T-helper 2 cell treated with Interferon-gamma antibody and Interleukin-4, amounts not matched to agents 5 μg/mL and 100 μg/mL, for 36 hours (primary cell): ENCODE measurements at regions not wholly inside any gene's neighbourhood (a gene's known extent, or its start where the extent isn't known, plus 50 kb on each side); places are given as distances from the start of the nearest gene placed in this dataset.

Source experiments
- DNase-seq: peaks from one replicate; pipeline ENCODE4 v3.0.0; 2021; ENCODE audit warnings: low spot score
- H3K27ac Mint-ChIP-seq: one replicate; pipeline ENCODE4 v1.8.0; 2021; ENCODE audit warnings: mild to moderate bottlenecking, mixed read lengths
- H3K27me3 Mint-ChIP-seq: one replicate; pipeline ENCODE4 v1.8.0; 2021; ENCODE audit warnings: low read depth, mixed read lengths
- H3K36me3 Mint-ChIP-seq: one replicate; pipeline ENCODE4 v1.8.0; 2021; ENCODE audit warnings: low read depth, mixed read lengths
- H3K4me1 Mint-ChIP-seq: one replicate; pipeline ENCODE4 v1.8.0; 2021; ENCODE audit warnings: low read depth, mixed read lengths
- H3K4me3 Mint-ChIP-seq: one replicate; pipeline ENCODE4 v1.8.0; 2022; ENCODE audit warnings: mild to moderate bottlenecking, moderate library complexity, mixed read lengths
- H3K9me3 Mint-ChIP-seq: one replicate; pipeline ENCODE4 v1.8.0; 2021; ENCODE audit warnings: mixed read lengths

DNA sequence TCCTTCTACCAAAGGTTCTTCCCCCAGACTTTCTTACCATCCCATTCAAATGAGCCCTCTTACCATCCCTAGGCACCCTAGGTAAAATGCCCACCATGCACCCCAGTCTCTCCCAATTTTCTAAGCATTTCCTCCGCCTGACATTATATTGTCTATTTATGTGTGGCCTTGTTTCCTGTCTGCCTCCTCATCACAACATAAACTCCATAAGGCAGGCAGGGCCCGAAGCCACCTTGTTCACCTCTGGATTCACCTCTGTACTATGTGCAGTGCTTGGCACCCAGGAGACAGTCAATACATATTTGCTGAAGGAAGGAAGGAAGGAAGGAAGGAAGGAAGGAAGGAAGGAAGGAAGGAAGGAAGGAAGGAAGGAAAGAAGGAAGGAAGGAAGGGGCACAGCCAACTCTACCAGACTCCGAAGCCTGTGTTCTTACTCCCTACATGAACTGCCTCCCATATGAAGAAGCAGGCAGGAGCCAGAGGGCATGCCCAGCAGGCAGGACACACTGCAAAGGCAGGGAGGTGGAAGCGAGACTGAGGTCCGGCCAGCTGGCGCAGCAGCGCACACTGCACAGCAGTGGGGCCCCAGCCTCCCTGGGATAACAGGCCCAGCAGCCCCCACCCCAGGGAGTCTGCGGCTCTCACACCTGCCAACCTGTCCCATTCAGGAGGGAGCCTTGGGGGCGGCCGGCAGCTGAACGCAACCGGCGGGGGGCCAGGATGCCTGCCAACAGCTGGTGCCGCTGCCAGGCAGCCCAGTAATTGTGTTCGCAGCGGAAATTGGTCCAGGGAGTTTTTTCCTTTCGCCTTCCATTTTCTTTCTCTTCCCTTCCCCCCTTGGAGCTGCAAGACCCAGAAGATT lies 106.0 kb upstream of the LINGO1 start:
- H3K4me3 Mint-ChIP-seq = no peak overlapping the region
- no peaks in the 10 kb centered on the region for H3K4me1 Mint-ChIP-seq
- no peak for DNase-seq
- no peaks in the 10 kb centered on the region for H3K36me3 Mint-ChIP-seq
- H3K27me3 Mint-ChIP-seq = peaks cover 13% of the 10 kb centered on the region
- no peaks in the 10 kb centered on the region for H3K9me3 Mint-ChIP-seq
- no peak overlapping the region for H3K27ac Mint-ChIP-seq

DNA sequence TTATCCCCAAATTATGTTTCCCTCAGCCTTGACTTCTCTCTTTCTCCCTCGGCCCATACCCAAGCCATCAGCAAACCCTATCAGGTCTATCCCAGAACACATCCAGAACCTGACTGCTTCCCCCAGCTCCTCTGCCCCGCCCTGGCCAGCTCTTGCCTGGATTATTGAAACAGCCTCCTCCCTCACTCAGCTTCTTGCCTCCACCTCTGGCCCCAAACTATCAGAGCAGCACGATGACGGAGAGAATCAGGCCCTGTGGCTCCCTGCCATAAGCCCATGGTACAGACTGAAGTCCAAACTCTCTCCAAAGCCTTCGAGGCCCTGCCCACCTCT lies 105.3 kb upstream of the LINGO1 start:
- no peak overlapping the region for H3K27ac Mint-ChIP-seq
- no peaks in the 10 kb centered on the region for H3K36me3 Mint-ChIP-seq
- no peaks in the 10 kb centered on the region for H3K4me1 Mint-ChIP-seq
- H3K27me3 Mint-ChIP-seq = peaks cover 13% of the 10 kb centered on the region
- H3K9me3 Mint-ChIP-seq = no peaks in the 10 kb centered on the region
- no peak for DNase-seq
- no peak overlapping the region for H3K4me3 Mint-ChIP-seq

DNA sequence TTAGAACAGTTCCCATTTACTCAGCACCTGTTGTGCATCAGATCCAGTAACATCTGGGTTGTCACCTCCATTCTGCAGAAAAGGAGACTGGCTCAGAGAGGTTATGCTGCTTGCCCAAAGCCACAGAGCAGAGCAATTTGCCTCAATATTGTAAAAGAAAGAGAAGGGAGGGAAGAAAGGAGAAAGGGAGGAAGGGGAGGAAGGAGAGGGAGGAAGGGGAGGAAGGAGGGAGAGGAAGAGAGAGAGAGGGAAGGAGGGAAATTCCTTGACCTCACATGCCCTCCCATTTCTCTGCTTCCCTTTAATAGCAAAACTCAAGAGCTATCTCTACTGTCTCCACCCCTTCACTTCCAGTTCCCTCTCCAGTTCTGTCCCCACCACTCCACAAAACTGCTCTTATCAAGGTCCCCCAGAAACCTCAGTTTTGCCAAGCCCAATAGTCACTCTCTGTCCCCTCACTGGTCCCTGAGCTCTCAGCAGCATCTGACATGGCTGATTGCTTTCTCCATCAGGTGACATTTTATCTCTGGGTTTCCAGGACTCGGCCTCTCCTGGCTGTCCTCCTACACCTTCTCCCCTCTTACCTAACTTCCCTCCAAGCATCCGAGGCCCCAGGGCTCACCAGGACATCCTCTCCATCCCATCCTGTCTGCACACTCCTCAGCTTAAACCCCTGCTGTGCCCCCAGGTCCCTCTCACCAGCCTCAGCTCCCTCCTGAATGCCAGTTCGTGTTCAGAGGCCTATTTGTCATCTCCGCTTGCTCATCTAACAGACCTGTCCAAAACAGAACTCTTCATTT lies 104.7 kb upstream of the LINGO1 start:
- H3K27me3 Mint-ChIP-seq = peaks cover 13% of the 10 kb centered on the region
- no peak for DNase-seq
- no peak overlapping the region for H3K4me3 Mint-ChIP-seq
- no peaks in the 10 kb centered on the region for H3K4me1 Mint-ChIP-seq
- no peak overlapping the region for H3K27ac Mint-ChIP-seq
- no peaks in the 10 kb centered on the region for H3K9me3 Mint-ChIP-seq
- no peaks in the 10 kb centered on the region for H3K36me3 Mint-ChIP-seq

DNA sequence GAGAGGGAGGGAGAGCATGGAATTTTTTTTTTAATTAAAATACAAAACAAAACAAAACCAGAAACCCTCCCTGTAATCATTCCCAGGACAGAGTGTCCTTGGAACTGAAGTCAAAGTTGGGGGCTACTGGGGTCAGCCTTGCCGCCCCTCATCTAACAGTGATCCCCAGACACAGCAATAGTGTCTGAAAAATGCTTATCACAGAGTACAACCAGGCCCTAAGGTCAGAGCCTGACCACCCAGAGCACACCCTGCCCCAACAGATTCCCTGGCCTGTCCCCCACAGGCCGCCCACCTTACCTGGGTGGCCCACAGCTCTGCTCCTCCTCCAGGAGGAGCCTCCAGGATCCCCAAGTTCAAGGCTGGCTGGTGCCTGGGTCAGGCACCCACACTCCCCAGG lies 101.6 kb upstream of the LINGO1 start:
- peaks cover 10% of the 10 kb centered on the region for H3K27me3 Mint-ChIP-seq
- DNase-seq = no peak
- H3K4me1 Mint-ChIP-seq = no peaks in the 10 kb centered on the region
- H3K4me3 Mint-ChIP-seq = no peak overlapping the region
- no peaks in the 10 kb centered on the region for H3K9me3 Mint-ChIP-seq
- no peak overlapping the region for H3K27ac Mint-ChIP-seq
- no peaks in the 10 kb centered on the region for H3K36me3 Mint-ChIP-seq

- Mint-ChIP-seq H3K4me3 (no peak overlapping the region), H3K27ac (no peak overlapping the region), H3K9me3 (no peaks in the 10 kb centered on the region), H3K36me3 (no peaks in the 10 kb centered on the region), H3K4me1 (no peaks in the 10 kb centered on the region), H3K27me3 (peaks cover 7% of the 10 kb centered on the region)
- no peak for DNase-seq
These were observed 101.0 kb upstream of the LINGO1 start for GRCh38 chr15:77733579-77734300.

- Mint-ChIP-seq H3K27ac (no peak overlapping the region), H3K9me3 (no peaks in the 10 kb centered on the region), H3K36me3 (no peaks in the 10 kb centered on the region), H3K4me3 (no peak overlapping the region), H3K4me1 (no peaks in the 10 kb centered on the region), H3K27me3 (no peaks in the 10 kb centered on the region)
- DNase-seq = no peak
These were observed 100.0 kb upstream of the LINGO1 start for GRCh38 chr15:77732514-77733335.

- no peak for DNase-seq
- Mint-ChIP-seq H3K4me1 (no peaks in the 10 kb centered on the region), H3K9me3 (no peaks in the 10 kb centered on the region), H3K4me3 (no peak overlapping the region), H3K36me3 (no peaks in the 10 kb centered on the region), H3K27ac (no peak overlapping the region), H3K27me3 (no peaks in the 10 kb centered on the region)
These were observed 99.2 kb upstream of the LINGO1 start for GRCh38 chr15:77731945-77732344.

DNA sequence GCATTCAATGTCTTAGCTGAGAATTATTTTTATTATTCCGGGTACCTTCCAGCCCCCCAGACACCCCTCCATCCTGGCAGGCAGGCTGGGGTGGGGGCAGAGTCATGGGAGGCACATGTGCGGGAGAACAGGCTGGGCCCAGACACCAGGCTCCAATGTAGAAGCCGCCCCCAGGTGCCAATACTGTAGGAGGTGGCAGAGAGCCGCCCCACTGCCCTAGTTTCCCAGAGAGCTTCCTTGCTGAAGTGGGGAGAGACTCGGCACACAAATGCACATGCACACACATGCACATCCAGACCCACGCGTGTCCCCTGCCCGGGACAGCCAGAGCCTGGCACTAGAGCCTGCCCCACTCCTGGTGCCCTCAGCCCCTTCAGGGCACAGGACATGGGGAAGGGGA lies 98.4 kb upstream of the LINGO1 start:
- Mint-ChIP-seq H3K27me3 (no peaks in the 10 kb centered on the region), H3K4me1 (no peaks in the 10 kb centered on the region), H3K27ac (no peak overlapping the region), H3K4me3 (no peak overlapping the region), H3K9me3 (no peaks in the 10 kb centered on the region), H3K36me3 (no peaks in the 10 kb centered on the region)
- DNase-seq = no peak

- H3K27ac Mint-ChIP-seq = no peak overlapping the region
- H3K4me3 Mint-ChIP-seq = no peak overlapping the region
- no peaks in the 10 kb centered on the region for H3K9me3 Mint-ChIP-seq
- no peaks in the 10 kb centered on the region for H3K36me3 Mint-ChIP-seq
- H3K27me3 Mint-ChIP-seq = no peaks in the 10 kb centered on the region
- H3K4me1 Mint-ChIP-seq = no peaks in the 10 kb centered on the region
- DNase-seq = no peak
These were observed 95.1 kb upstream of the LINGO1 start for GRCh38 chr15:77727635-77728304.

- H3K4me3 Mint-ChIP-seq = no peak overlapping the region
- no peaks in the 10 kb centered on the region for H3K36me3 Mint-ChIP-seq
- H3K4me1 Mint-ChIP-seq = no peaks in the 10 kb centered on the region
- DNase-seq = no peak
- no peaks in the 10 kb centered on the region for H3K9me3 Mint-ChIP-seq
- no peak overlapping the region for H3K27ac Mint-ChIP-seq
- H3K27me3 Mint-ChIP-seq = no peaks in the 10 kb centered on the region
These were observed 92.0 kb upstream of the LINGO1 start for GRCh38 chr15:77724715-77725114.

DNA sequence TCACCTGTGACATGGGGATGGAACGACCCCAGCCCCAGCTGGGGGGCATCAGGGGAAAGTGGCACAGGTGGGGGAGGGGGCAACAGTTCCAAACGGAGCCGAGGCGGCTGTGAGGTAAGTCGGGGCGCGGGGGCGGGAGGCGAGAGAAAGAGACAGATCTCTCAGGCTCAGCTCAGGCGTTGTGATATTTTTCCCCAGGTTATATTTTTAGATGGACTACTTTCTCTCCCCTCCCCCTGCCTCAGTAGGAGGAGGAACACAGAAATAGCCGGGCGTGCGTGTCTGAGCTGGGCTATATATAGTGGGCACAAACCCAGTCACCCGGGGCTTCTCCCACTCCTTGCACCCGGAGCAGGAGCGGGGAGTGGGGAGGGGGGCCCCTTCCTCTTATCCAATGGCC lies 91.0 kb upstream of the LINGO1 start:
- H3K36me3 Mint-ChIP-seq = no peaks in the 10 kb centered on the region
- no peaks in the 10 kb centered on the region for H3K4me1 Mint-ChIP-seq
- no peak overlapping the region for H3K27ac Mint-ChIP-seq
- H3K9me3 Mint-ChIP-seq = no peaks in the 10 kb centered on the region
- H3K4me3 Mint-ChIP-seq = no peak overlapping the region
- no peaks in the 10 kb centered on the region for H3K27me3 Mint-ChIP-seq
- DNase-seq = no peak

- Mint-ChIP-seq H3K4me1 (no peaks in the 10 kb centered on the region), H3K9me3 (no peaks in the 10 kb centered on the region), H3K36me3 (no peaks in the 10 kb centered on the region), H3K27me3 (no peaks in the 10 kb centered on the region), H3K27ac (no peak overlapping the region), H3K4me3 (no peak overlapping the region)
- DNase-seq = no peak
These were observed 90.2 kb upstream of the LINGO1 start for GRCh38 chr15:77722759-77723460.

GRCh38 chr15:77721963-77722362 lies 89.3 kb upstream of the LINGO1 start:
- no peaks in the 10 kb centered on the region for H3K9me3 Mint-ChIP-seq
- H3K36me3 Mint-ChIP-seq = no peaks in the 10 kb centered on the region
- H3K27ac Mint-ChIP-seq = no peak overlapping the region
- no peaks in the 10 kb centered on the region for H3K4me1 Mint-ChIP-seq
- no peaks in the 10 kb centered on the region for H3K27me3 Mint-ChIP-seq
- DNase-seq = no peak
- no peak overlapping the region for H3K4me3 Mint-ChIP-seq
